GM19452 (cell line): ENCODE measurements at regions not wholly inside any gene's neighbourhood (a gene's known extent, or its start where the extent isn't known, plus 50 kb on each side); places are given as distances from the start of the nearest gene placed in this dataset.
"Not testable (repeated sequence)": the region's sequence is repeated elsewhere in the genome, so short reads cannot be mapped to it uniquely, and the experiment has no call there.

Source experiments
- ATAC-seq: cut with Tn5 transposase; IDR thresholded peaks from one replicate; pipeline ENCODE4 v1.9.1; 2021; ENCODE audit not compliant: unreplicated experiment

DNA sequence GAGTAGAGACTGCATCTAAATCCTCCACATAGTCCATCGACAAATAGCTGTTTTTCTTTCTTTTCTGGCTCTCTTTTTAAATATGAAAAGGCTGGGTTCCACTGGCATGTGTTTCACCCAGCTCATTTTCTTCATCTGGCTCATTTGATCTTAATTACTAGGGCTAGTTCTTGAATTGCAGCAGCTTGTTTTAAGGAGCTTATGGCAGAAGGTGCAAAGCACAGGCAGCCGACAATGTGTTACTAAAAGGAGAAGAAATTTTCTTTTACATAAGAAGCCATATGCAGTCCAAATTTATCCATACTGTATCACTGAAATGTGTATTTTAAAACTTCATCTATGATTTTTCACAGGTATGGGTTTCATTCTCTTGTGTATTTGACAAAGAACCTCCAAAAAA is 205.6 kb upstream of the PTER start:
- ATAC-seq: no peak

DNA sequence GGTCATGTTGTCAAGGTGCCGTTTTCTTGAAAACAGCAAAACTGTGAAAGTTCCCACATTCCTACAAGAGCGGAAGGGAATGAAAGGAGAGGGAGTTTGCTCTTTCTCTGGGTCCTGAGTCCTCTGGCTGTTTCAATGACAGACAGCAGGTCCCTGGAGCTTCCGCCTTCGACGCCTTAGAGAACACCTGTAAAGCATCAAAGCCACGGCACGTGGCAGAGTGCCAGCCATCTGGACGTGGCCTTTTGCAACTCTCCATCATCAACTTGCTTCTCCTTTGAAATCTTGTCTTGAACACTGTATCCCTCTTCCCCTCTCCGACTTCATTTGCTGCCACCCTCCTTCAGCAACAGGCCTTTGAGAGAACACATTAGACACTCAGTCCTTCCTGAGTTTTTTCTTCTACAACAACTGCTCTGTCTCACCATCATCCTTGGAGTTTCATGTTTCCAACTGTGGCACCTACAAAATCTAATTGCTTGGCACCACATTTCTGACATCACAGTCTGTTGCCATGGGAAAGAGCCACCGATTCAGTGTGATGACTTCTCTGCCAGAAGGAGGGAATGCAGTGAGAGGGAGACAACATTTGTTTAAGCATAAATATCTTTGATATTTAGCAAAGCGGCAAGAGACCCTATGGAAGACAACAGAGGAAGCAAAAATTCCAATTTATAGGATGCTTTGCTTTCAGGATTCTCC is 204.9 kb upstream of the PTER start:
- no peak for ATAC-seq

DNA sequence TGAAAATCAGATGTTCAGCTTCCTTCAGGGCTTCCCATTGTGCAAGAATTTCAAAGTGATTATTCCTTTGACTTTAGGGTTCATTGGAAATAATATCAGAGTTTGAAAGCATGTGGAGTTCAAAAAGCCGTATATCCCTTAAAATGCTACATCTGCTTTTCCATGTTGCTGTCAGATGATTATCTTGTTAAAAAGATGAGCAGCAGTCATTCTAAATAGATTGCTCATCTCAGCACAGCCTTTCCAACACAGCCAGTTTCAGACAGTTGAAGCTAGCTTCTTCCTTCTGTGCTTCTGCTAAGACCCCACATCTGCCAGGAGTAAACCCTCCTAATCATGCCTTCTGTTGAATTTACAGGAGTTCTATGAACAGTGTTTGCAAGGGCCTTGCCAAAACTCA is 204.4 kb upstream of the PTER start:
- ATAC-seq: no peak

DNA sequence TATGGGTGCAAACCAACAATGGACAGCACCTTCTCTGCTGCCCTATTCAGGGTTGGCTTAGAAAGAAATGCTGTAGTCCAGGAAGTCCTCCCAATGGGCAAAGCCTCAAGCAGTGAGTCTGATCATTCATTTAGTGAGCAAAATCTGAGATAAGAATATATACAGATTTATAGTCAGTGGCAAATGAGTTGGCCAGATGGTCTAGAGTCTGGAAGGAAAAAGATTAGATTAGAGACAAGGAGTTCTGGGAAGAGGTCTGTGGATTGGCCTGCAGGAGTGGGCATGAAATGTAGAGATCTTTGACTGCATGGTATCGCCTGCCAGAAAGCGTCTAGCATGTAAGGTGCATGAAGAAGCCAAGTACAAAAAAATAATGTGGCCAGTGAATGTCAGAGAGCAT is 201.9 kb upstream of the PTER start:
- ATAC-seq: no peak

DNA sequence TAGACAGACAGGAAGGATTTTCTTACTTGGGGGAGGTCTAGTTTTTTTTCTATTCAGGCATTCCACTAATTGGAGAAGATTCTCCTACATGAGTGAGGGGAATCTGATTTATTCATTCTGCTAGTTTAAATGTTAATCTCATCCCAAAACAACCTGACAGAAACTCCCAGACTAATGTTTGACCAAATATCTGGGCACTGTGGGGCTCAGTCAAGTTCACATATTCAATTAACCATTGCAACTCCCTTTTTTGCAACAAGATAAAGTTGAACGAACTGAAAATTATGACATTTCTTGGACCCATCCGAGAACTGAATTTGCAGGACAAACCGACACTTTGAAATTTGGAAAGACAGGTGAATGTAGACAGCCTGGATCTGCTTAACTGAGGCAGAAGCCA is 194.4 kb upstream of the PTER start:
- no peak for ATAC-seq

DNA sequence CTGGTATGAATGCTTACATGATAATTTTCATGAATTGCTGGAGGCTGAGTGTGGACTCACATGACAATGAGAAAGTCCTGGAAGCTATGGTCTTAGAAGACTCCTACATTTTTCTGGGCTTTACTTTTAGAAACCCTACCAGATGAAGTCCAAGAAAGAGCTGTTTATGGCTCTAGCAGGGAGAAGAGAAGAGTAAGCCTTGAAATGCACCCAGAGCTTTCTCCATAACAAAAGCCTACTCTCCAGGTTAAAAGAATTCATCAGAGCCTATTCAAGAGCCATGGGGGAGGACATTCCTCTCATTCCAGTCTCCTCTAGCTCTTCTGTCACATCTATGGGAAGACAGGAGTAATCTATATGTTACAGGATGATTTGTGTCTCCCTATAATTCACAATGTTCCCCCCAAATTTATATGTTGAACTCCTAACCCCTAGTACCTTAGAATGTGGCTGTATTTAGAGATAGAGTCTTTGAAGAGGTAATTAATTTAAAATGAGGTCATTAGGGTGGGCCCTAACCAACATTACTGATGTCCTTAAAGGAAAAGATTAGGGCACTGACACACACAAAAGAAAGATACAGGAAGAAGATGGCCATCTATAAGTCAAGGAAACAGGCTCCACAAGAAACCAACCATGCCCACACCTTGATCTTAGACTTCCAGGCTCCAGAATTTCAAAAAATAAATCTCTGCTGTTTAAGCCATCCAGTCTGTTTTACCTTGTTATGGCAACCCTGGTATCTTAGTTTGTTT is 193.8 kb upstream of the PTER start:
- no peak for ATAC-seq

DNA sequence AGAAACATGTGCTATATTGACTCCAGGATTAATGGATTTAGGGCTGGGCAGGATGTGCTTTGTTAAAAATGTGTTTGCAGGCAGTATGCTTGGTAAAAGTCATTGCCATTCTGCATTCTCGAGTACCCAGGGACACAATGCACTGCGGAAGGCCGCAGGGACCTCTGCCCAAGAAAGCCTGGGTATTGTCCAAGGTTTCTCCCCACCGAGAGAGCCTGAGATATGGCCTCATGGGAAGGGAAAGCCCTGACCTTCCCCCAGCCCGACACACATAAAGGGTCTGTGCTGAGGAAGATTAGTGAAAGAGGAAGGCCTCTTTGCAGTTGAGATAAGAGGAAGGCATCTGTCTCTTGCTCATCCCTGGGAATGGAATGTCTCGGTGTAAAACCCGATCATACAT is 186.7 kb upstream of the PTER start:
- ATAC-seq: not testable (repeated sequence)

DNA sequence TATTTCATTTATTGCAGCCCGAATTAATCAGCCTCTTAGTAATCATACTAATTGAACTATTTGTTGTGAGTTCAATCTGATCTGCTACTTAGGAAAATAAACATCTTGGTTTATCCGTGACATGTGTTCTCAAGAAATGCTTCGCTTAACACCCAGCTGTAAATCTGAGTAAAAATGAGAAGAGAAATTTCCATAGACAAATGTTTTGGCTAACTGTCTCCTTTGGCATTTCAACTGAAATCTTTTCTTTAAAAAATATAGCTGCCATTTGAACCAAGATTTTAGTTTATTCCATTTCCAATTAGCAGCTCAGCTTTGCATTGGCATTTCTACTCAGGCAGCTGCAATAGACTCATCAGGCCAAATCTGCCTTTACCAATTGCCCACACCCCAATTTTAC is 180.5 kb upstream of the PTER start:
- no peak for ATAC-seq

DNA sequence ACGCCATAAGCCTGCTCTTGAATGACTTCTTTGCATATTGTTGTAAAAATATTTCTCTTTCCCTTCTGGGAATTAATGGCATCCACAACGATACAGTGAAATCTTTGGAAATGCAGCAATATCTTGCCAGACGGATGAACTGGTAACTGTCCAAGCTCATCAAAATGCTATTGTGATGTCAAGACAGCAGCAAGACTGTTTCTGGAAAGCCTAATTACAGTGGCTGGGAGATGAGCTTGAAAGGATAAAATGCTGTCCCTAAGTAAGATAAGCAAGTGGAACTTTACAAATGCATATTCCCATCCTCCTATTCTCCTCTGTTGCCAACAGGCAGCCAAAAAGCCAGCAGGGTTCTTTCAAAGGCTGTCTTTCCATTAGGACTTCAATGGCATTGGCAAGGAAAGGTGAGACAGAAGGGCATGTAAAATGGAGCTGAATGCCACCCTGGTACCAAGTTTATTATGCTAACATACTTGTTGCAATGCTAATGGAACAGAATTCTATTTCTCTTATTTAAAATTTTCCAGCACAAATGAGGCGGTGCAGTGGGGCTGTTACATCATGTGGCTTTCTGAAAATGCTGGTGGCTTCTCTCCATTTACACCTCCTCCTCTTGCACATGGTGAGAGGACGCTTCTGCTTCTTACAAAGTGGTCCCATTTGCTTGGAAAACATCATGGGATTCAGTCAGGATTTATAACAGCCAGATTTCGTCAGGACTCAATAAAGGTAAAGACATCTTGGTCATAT is 178.3 kb upstream of the PTER start:
- no peak for ATAC-seq

DNA sequence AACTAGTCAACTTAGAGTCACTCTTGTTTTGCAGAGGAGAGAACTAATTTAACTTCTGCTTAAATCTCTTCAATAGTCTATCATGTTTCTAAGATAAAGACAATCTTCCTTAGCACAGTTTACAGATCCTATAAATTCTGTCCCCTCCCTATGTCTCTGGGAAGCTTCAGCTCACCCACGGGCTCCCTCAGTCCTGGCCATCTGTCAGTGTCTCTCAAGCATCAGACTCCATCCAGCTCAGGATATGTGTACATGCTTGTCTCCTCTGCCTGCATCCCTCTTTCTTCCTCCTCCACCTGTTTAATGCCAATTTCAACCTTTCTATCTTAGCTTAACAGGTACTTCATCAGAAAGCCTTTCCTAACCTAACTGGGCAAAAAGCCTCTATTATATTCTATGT is 177.1 kb upstream of the PTER start:
- ATAC-seq: no peak

DNA sequence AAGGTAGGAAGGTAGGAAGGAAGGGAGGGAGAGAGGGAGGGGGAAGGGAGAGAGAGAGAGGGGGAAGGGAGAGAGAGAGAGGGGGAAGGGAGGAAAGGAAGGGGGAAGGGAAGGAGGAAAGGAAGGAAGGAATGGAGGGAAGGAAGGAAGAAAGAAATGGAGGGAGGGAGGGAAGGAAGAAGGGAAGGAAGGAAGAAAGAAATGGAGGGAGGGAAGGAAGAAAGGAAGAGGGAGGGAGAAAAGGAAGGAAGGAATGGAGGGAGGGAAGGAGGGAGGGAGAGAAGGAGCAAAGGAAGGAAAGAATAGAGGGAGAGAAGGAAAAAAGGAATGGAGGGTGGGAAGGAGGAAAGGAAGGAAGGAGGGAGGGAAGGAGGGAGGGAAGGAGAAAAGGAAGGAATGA is 176.4 kb upstream of the PTER start:
- ATAC-seq: no peak

DNA sequence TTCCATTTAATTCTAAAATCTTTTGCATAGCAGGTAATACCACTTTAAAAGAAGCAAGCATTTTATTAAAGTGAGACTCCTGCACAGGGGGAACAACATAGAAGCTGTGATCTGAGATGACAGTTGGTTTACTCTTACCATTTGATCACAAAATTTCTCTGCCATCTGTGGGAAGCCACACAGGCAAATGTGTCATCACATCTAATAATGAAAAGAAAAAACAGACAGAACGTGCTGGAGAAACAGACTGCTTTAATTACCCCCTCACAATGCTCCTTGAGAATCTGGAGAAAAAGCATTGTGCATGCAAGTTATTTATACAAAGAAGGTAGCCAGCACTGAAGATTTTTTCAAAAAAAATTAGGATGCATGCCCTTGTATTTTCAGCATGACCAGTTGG is 165.2 kb upstream of the PTER start:
- ATAC-seq: no peak

DNA sequence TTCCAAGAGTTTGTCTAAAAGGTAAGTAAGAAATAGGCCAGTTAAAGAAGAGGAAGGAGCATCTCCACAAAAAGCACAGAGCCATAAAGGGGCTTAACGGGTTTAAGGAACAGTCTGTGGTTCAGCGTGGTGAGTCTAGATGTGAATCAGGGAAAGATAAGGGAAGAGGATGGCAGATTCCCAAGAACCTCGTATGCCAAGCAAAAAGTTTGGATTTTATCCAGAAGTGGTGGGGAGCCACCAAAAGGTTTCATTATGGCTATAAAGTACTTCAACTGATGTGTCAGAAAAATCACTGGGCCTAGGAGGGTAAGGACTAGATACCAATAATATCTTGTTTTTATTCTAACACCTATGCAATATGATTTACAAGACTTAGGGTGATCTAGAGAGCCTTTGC is 161.9 kb upstream of the PTER start:
- ATAC-seq: no peak

DNA sequence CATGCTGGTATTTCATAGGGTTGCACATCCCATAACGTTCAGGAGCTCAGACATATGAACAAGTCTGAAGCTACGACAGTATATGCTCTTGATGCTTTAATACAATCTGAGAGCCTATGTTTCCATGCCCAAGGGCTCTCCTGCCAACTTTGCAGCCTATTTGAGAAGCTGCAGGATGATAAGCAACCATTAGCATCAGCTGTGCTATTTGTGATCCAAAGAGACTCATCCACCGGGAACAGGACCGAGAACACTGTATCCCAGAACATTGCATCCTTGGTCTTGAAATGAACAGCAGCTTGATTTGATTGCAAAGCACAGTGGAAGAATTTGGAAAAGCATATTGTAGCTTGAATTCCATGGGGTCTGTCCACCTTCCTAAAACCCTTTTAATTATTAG is 156.2 kb upstream of the PTER start:
- no peak for ATAC-seq

DNA sequence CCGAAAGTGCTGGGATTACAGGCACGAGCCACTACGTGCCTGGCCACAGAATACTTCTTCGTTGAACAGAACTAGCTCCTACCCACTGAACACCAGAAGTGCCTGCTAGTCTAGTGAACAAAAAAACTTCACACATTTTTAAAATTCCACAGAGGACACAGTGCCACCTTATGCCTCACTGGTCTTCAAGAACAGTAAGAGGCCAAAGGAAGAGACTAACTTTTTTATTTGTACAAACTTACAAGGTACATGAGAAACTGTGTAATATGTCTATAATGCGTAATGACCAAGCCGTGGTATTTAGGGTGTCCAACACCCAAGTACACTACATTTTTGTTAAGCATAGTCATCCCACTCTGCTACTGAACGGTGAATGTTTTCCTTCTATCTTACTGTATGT is 144.4 kb upstream of the PTER start:
- ATAC-seq: no peak

DNA sequence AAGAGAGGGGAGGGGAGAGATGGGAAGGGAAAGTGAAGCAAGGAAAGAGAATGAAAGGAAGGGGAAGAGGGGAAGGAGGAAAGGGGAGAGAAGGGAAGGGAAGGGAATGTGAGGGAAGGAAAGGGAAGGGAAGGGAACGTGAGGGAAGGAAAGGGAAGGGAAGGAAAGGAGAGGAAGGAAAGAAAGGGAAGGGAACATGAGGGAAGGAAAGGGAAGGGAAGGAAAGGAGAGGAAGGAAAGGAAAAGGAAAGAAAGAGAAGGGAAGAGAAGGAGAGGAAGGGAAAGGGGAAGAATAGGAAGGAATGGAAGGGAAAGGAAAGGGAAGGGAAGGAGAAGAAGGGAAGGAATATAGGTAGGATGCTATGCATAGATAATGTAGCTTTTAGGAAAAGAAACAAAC is 139.7 kb upstream of the PTER start:
- no peak for ATAC-seq

DNA sequence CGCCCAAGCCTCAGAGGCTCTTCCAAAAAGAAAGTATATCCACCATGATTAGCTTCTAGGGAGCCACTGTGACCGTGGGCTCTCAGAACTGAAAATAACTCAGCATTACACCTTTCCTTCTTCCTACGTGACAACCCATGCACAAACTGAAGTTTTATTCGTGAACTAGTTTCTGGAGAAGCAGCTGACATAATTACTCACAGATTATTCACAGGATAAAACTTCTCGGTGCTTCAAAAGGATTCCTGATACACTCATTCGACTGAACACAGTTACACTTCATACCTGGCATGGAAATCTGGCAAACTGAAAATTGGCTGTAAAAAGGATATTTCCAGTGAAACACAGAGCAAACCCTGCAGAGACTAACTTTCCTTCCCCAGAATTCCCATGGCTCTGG is 139.2 kb upstream of the PTER start:
- no peak for ATAC-seq

DNA sequence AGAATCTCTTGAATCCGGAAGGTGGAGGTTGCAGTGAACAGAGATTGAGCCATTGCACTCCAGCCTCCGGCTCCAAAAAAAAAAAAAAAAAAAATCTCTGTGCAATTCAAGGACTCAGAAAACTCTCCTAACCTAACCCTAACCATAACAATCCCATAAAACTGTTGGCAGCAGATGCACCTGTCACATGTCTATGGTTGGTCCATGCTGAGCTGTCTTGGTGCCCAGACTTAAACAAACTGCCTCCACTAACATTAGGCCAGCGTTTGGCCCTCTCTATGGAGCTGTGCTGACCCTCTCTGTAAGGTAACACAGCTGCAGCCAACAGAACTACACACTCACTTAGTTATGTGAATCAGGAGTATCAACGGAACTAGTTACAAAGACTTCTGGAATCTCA is 132.5 kb upstream of the PTER start:
- ATAC-seq: no peak

DNA sequence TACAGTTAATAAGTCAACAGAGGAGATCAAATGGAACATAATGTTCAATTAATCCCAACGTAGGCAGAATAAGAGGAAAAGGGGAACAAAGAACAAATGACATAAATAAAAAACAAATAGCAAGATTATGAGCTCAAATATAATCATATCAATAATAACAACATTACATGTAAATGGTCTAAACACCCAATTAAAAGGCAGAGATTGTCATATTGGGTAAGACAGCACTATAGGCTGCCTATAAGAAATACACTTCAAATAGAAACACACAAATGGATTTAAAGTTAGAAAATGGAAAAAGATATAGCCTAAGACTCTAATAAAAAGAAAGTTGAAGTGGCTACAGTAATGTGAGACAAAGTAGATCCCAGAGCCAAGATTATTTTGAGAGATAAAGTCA is 126.4 kb upstream of the PTER start:
- no peak for ATAC-seq

DNA sequence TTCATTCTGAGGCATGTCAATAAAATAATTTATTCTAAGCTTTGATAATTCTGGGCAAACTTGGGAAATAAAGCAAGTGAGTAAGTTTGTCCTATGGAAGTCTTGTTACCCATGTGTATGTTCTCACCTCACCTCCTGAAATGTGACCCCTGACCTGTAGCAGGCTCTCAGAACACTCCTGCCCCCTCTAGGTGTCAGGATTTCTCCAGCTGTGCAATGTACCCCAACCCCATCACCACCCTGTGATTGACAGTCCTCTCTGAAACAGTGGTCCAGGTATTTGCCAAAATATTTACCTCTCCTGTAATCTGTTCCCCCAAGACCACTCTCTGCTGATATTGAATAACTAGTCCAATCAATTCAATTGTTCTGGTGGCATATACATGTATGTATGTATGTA is 122.6 kb upstream of the PTER start:
- ATAC-seq: no peak

DNA sequence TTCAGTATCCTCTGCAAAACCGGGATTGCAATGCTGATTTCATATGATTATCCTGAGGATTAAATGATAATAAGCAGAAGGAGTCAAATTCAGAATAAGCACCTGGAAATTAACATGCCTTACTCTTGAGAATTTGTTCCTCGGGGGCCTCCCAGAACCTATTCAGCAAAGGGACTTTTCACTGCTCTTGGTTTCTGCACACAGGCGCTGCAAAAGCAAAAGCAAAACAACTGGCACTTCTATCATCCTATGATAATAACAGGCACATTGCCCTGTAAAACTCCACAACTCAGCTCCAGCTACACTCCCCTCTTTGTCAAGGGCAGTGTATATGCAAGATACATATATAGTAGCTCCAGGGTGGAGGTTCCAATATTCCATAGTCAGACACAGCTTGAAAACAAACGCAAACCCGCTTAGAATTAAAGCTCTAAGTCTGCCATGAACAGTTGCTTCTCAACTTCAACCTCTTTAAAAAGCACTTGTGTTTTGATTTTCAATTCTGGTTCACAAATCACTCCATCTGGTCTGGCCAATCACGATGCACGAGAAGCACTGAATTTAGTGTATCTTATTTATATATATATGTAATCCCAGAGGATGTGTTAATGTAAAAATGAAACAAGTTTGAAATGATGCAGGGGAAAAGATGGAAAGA is 119.9 kb upstream of the PTER start:
- no peak for ATAC-seq

DNA sequence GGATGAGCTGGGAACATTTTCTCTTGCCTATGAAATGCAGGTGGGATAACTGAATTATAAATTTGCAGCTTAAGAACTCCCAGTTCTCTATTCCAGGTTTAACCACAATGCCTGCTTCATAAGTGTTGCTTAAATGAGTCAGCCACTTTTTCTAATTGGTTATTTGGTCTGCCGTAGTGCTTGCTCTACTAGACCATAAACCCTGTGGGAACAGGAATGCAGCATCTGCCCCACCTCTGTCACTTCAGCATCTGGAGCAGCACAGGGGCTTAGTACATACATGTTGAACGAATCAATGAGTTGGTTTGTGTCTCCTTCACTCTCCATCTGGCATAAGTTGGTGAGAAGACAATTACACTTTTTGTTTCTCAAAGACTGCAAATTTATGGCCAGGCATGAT is 95.2 kb upstream of the PTER start:
- no peak for ATAC-seq
